ENCODE measurements at regions not wholly inside any gene's neighbourhood (a gene's known extent, or its start where the extent isn't known, plus 50 kb on each side); places are given as distances from the start of the nearest gene placed in this dataset.
"Not testable (repeated sequence)": the region's sequence is repeated elsewhere in the genome, so short reads cannot be mapped to it uniquely, and the experiment has no call there.

- no peak for DNase-seq
Observed at GRCh38 chr4:156538651-156539257, 432.8 kb downstream of the PDGFC start.

- no peak for DNase-seq
Observed at GRCh38 chr4:156538210-156538609, 433.4 kb downstream of the PDGFC start.

DNA sequence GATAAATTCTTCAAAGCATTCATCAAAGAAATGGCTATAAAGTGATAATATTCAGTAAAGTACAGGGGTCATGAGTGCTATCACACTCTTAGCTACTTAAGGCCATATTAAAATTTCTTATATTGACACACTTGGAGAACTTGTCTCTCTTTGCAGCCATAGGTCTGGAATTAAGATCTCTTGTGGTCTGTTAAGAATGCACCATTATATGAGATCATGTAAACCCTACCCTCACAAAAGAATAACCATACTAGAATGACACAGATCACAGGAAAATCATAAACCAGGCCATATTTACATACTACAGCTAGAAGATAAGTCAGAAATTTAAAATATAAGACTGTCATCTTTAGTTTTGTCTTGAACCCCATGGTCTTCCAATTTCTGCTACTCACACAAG is 434.3 kb downstream of the PDGFC start:
- no peak for DNase-seq

DNA sequence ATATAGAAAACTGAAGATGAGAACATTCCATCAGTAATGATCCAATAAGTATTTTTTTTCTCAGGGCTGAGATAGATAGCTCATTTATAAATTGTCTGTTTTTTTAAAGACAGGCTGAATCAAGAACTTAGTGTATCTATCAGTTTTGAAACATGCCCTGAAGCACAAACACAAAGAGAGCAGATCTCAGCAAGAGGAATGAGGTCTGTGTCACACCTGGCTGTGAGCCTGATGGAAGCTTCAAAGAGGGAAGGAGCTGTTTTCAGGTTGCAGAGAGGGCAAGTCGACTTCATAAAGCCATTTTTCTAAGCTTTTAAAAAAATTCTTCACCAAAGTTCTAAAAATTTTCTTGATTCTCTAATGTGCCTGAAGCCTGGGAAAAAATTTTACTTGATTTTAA is 434.9 kb downstream of the PDGFC start:
- DNase-seq: no peak

- no peak for DNase-seq
Observed at GRCh38 chr4:156534205-156534604, 437.4 kb downstream of the PDGFC start.

DNA sequence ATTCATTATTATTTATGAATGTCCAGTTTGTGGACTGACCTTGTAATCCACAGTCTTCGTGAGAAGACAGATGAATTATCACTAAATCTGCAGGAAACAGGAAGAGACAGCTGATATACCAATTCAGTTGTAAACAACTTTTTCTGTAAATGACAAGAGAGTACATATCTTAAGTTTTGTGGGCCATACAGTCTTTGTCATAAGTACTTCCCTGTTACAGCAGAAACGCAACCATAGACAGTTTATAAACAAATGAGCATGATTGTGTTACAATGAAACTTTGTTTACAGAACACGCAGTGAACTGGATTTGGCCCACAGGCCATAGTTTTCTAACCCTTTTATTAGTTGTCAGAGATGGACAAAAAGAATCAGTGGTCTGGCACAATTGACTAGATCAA is 443.4 kb downstream of the PDGFC start:
- DNase-seq: no peak

GRCh38 chr4:156527237-156527993 is 444.2 kb downstream of the PDGFC start:
- no peak for DNase-seq

DNA sequence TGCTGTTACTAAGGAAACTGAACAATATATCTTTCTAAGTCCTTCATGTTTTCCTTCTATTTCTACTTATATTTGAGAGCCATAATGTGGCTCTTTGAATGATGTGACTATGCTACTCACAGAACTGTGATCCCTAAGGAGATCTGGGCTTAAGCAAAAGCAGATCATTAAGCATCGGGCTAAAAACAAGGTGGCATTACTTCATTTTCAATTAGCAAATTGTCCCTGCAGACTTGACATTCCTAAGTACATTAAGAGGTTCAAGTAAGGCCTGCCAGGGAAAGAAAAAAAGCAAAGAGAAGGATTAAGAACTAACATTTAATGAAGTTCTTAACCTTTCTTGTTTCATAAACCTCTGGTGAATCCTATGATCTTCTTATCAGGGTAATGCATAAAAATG is 447.6 kb downstream of the PDGFC start:
- no peak for DNase-seq

GRCh38 chr4:156523492-156523891 is 448.1 kb downstream of the PDGFC start:
- no peak for DNase-seq

DNA sequence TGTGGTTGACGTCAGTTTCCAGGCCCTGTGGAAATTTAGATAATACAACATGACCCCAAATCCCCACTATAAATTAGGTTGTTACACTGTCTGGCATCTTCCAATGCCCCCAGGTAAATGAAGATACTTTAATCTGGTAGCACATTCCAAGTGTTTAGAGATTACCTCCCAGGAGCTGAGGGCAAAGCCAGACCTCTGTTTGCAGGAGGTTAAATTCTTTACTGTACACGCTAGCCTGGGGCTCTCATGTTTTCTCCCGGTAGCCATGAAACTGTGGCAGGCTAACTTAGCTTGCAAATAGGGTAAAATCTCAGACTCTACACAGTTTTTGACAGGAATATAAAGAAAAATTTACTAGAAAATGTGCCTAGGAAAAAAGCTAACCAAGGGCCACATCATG is 450.0 kb downstream of the PDGFC start:
- no peak for DNase-seq

GRCh38 chr4:156517956-156518355 is 453.6 kb downstream of the PDGFC start:
- no peak for DNase-seq

- no peak for DNase-seq
Observed at GRCh38 chr4:156517546-156517945, 454.1 kb downstream of the PDGFC start.

DNA sequence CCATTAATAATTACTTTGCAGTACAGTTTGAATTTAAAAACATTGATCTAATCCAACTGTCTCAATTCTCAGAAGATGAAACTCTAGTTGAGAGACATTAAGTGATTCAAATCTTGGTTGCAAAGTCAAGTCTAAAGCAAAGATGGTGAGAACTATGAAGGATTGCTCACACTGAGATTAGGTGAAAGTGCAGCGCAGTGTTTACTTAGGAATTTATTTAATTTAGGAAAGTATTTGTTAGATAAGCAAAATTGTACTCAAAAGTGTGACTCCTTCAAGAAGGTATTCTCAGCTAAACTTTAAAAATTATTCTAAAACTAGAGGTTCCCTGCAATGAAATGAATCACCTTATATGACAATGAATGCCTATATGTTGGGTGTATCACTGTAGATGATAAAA is 454.9 kb downstream of the PDGFC start:
- no peak for DNase-seq

GRCh38 chr4:156515295-156515694 is 456.3 kb downstream of the PDGFC start:
- no peak for DNase-seq

DNA sequence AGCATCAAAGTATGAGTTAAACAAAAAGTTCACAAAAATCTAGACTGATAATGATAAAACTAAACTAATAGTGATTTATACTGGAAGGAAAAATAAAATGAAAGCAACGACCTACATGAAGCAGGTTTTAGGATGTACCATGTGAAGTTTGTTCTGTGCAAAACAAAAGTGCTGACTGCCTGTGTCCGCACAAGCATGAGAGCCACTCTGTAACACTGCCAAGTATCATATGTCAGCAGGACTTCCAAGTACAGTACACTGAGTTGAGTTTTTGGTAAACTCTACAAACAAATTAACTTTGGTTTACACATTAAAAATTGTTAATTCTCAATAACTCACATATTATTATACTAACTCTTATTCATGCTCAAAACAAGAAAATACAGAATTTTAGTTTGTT is 459.0 kb downstream of the PDGFC start:
- no peak for DNase-seq

DNA sequence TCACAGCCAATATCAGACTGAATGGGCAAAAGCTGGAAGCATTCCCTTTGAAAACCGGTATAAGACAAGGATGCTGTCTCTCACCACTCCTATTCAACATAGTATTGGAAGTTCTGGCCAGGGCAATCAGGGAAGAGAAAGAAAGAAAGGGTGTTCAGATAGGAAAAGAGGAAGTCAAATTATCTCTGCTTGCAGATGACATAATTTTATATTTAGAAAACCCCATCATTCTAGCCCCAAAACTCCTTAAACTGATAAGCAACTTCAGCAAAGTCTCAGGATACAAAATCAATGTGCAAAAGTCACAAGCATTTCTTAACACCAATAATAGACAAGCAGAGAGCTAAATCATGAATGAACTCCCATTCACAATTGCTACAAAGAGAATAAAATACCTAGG is 461.7 kb downstream of the PDGFC start:
- DNase-seq: not testable (repeated sequence)

GRCh38 chr4:156505341-156505955 is 466.2 kb downstream of the PDGFC start:
- no peak for DNase-seq

GRCh38 chr4:156503119-156503518 is 468.5 kb downstream of the PDGFC start:
- no peak for DNase-seq

DNA sequence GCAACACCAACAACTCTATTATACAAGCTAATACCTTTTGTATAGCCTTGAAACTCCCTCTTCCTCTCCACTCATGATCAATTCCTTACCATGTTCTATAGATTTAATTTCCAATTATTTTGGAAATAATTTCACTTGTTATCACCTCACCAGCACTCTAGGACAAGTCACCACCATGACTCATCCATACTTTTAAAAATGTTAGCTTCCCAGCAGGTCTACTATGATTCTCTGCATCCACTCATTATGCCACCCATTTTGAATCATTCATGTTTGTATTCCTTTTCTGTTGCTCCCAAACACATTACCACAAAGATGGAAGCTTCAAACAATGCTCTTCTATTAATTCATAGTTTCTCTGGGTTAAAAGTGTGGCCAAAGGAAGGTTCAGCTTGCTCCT is 469.6 kb downstream of the PDGFC start:
- no peak for DNase-seq

- DNase-seq: no peak
Observed at GRCh38 chr4:156499684-156500083, 471.9 kb downstream of the PDGFC start.

DNA sequence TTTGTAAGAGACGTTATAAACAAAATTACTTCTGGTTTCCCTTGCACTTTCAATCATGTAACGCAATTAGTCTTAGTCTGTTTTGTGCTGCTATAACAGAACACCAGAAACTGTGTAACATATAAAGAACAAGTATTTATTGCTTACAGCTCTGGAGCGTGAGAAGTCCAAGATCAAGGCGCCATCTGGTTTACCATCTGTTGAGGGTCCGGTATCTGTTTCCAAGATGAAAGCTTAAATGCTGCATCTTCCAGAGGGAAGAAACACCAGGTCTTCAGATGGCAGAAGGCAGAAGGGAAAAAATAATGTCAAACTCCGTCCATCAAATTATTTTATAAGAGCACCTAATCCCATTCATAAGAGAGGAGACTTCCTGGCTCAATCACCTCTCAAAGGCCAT is 474.1 kb downstream of the PDGFC start:
- no peak for DNase-seq

DNA sequence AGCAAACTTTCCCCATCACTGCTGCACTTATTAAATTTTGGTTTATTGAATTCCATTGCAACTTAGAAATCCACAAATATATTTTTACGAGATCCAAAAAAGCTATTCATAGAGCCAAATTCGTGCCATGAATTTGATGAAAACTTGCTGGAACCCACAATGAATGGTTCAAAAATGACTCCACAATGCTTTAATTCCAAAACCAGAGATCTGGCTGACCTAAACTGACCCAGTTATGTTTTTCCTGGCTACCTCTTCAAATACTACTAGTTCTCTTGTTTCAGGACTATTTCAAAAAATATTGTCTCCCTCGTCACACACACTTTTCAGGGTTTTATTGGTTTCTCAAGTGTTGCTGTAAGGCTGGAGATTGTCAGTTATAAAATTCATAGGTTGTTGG is 474.8 kb downstream of the PDGFC start:
- DNase-seq: no peak

DNA sequence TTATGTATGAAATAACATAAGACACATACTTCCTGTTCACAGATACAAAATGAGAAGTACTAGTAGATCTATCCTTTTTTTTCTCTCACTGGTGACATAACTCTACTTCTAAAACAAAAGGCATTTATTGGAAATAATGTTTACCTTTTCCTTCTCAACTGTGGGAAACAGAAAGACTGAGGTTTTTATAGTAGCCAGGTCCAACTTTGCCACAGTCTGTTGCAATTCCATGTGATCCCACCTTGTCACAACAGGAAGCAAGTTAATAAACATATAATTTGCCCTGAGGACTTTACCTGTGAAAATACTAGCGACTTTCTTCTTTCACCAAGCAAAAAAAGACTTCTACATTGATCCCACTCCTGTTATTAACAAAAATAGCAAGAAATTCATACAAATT is 475.8 kb downstream of the PDGFC start:
- DNase-seq: no peak

GRCh38 chr4:156495091-156495490 is 476.5 kb downstream of the PDGFC start:
- DNase-seq: no peak

Data from T-helper 1 cell (primary cell).